H1 (cell line): ENCODE measurements at regions not wholly inside any gene's neighbourhood (a gene's known extent, or its start where the extent isn't known, plus 50 kb on each side); places are given as distances from the start of the nearest gene placed in this dataset.

ENCODE experiments used
- CTCF ChIA-PET: fragments of 300-600 bp; sonication (Branson Sonifier 250); formaldehyde crosslinking; loops from one replicate; lab custom pipeline; 2021; ENCODE audit not compliant: partially characterized antibody; lab: Charles Lee
- POLR2A ChIA-PET: fragments of 300-600 bp; sonication (Branson Sonifier 250); formaldehyde crosslinking; loops from one replicate; lab custom pipeline; 2021; ENCODE audit warnings: inconsistent platforms; ENCODE audit not compliant: partially characterized antibody; lab: Charles Lee
- DNase-seq, 2 experiments: peaks; one replicate each; pipeline versions ENCODE4 v3.0.0 to v3.0.0-alpha.2; 2010 to 2022; ENCODE audit warnings: low spot score in 2 of 2, low read depth in 1 of 2, mixed read lengths in 1 of 2
- FAIRE-seq: peaks from 2 replicates; lab custom pipeline; 2011; peaks lifted over from hg19 to GRCh38; lab: Jason Lieb, UNC
- H2AFZ ChIP-seq: 2 replicates; pipeline ENCODE4 v1.8.1; 2012; ENCODE audit warnings: low read length, inconsistent platforms
- H2AK5ac ChIP-seq: 2 replicates; pipeline ENCODE4 v1.6.1; 2013; ENCODE audit warnings: low read depth, low read length
- H2BK120ac ChIP-seq: replicated peaks from 2 replicates; pipeline ENCODE3; 2013; ENCODE audit warnings: low read depth, low read length, inconsistent platforms
- H2BK12ac ChIP-seq: 2 replicates; pipeline ENCODE4 v1.6.1; 2013; ENCODE audit warnings: low read depth, low read length
- H2BK15ac ChIP-seq: 2 replicates; pipeline ENCODE4 v1.6.1; 2013; ENCODE audit warnings: low read length
- H2BK20ac ChIP-seq: 2 replicates; pipeline ENCODE4 v1.6.1; 2013; ENCODE audit warnings: low read length
- H2BK5ac ChIP-seq: 2 replicates; pipeline ENCODE4 v1.6.1; 2013; ENCODE audit warnings: low read depth, low read length
- H3K14ac ChIP-seq: 2 replicates; pipeline ENCODE4 v1.6.1; 2013; ENCODE audit warnings: inconsistent platforms; ENCODE audit not compliant: insufficient read length
- H3K18ac ChIP-seq: 2 replicates; pipeline ENCODE4 v1.6.1; 2013; ENCODE audit warnings: low read length; ENCODE audit errors: extremely low read depth
- H3K23ac ChIP-seq: 2 replicates; pipeline ENCODE4 v1.6.1; 2013; ENCODE audit warnings: inconsistent platforms; ENCODE audit not compliant: insufficient read length
- H3K23me2 ChIP-seq: 2 replicates; pipeline ENCODE4 v1.6.1; 2013; ENCODE audit warnings: low read depth, low read length
- H3K27ac ChIP-seq: 2 replicates; pipeline ENCODE4 v1.6.1; 2011; ENCODE audit warnings: low read depth, low read length, inconsistent platforms
- H3K27me3 ChIP-seq, 4 experiments: replicated peaks in 1 of 4; 1 replicate in 1 of 4; 2 replicates in 3 of 4; pipeline versions ENCODE4 v1.6.1 to v1.8.1; 2011 to 2013; ENCODE audit warnings: low read length in 3 of 4, mild to moderate bottlenecking in 3 of 4, inconsistent platforms in 2 of 4, mixed read lengths in 2 of 4, moderate library complexity in 1 of 4; ENCODE audit not compliant: control insufficient read depth in 3 of 4, insufficient read depth in 3 of 4; ENCODE audit errors: extremely low read depth in 1 of 4
- H3K36me3 ChIP-seq, 4 experiments: 2 replicates each; pipeline versions ENCODE4 v1.6.1 to v1.8.1; 2011 to 2013; ENCODE audit warnings: mild to moderate bottlenecking in 4 of 4, low read length in 3 of 4, moderate library complexity in 2 of 4, control low read depth in 1 of 4, inconsistent platforms in 1 of 4; ENCODE audit not compliant: insufficient read depth in 4 of 4, control insufficient read depth in 2 of 4
- H3K4ac ChIP-seq: replicated peaks from 2 replicates; pipeline ENCODE3; 2013; ENCODE audit warnings: low read length, low read depth, mixed read lengths, inconsistent platforms; ENCODE audit not compliant: insufficient read length
- H3K4me1 ChIP-seq, 4 experiments: replicated peaks in 1 of 4; 1 replicate in 1 of 4; 2 replicates in 3 of 4; pipeline versions ENCODE4 v1.6.1 to v1.8.1; 2011 to 2013; ENCODE audit warnings: low read length in 3 of 4, inconsistent platforms in 2 of 4, mixed read lengths in 1 of 4; ENCODE audit not compliant: insufficient read depth in 4 of 4, control insufficient read depth in 3 of 4
- H3K4me2 ChIP-seq, 2 experiments: 2 replicates each; pipeline versions ENCODE4 v1.6.1 to v1.8.1; 2011 to 2013; ENCODE audit warnings: low read depth in 2 of 2, low read length in 2 of 2, control low read depth in 1 of 2, inconsistent platforms in 1 of 2, mild to moderate bottlenecking in 1 of 2; ENCODE audit not compliant: insufficient read depth in 1 of 2
- H3K4me3 ChIP-seq, 4 experiments: fragments of 200-600, 300-600 bp in 1 of 4; sonication (generic), shearing (Covaris generic), sonication (Bioruptor Twin) in 1 of 4; 2 replicates each; pipeline versions ENCODE4 v1.5.1 to v1.8.1; 2011 to 2016; ENCODE audit warnings: low read length in 4 of 4, low read depth in 3 of 4, control low read depth in 2 of 4, inconsistent platforms in 2 of 4, mild to moderate bottlenecking in 2 of 4, mixed read lengths in 1 of 4, moderate library complexity in 1 of 4; ENCODE audit not compliant: insufficient read depth in 2 of 4; ENCODE audit errors: extremely low read depth in 1 of 4
- H3K56ac ChIP-seq: replicated peaks from 2 replicates; pipeline ENCODE3; 2013; ENCODE audit warnings: low read depth, mild to moderate bottlenecking, mixed read lengths, low read length, inconsistent platforms; ENCODE audit not compliant: insufficient read length
- H3K79me1 ChIP-seq: 2 replicates; pipeline ENCODE4 v1.6.1; 2013; ENCODE audit warnings: low read depth, low read length, control low read depth
- H3K79me2 ChIP-seq, 2 experiments: 2 replicates each; pipeline versions ENCODE4 v1.6.1 to v1.8.1; 2012 to 2013; ENCODE audit warnings: low read length in 2 of 2, mild to moderate bottlenecking in 2 of 2, inconsistent platforms in 1 of 2; ENCODE audit not compliant: insufficient read depth in 2 of 2, control insufficient read depth in 1 of 2
- H3K9ac ChIP-seq, 4 experiments: replicated peaks in 1 of 4; 1 replicate in 1 of 4; 2 replicates in 3 of 4; pipeline versions ENCODE4 v1.6.1 to v1.8.1; 2011 to 2013; ENCODE audit warnings: low read depth in 3 of 4, low read length in 3 of 4, control low read depth in 2 of 4, mild to moderate bottlenecking in 2 of 4, moderate library complexity in 2 of 4, inconsistent platforms in 1 of 4; ENCODE audit errors: extremely low read depth in 1 of 4
- H3K9me3 ChIP-seq, 2 experiments: 2 replicates each; pipeline versions ENCODE4 v1.6.1 to v1.8.1; 2012 to 2013; ENCODE audit warnings: mild to moderate bottlenecking in 2 of 2, moderate library complexity in 2 of 2, control low read depth in 1 of 2, inconsistent platforms in 1 of 2, low read depth in 1 of 2, low read length in 1 of 2, mixed read lengths in 1 of 2; ENCODE audit not compliant: insufficient read depth in 2 of 2
- H4K20me1 ChIP-seq, 2 experiments: replicated peaks in 1 of 2; 2 replicates each; pipeline versions ENCODE3 to v1.8.1; 2011 to 2013; ENCODE audit warnings: inconsistent platforms in 2 of 2, low read length in 2 of 2, mild to moderate bottlenecking in 1 of 2; ENCODE audit not compliant: insufficient read depth in 2 of 2, control insufficient read depth in 1 of 2
- H4K5ac ChIP-seq: 2 replicates; pipeline ENCODE4 v1.6.1; 2013; ENCODE audit warnings: low read length, low read depth, mixed read lengths, inconsistent platforms; ENCODE audit not compliant: insufficient read length
- H4K8ac ChIP-seq: 2 replicates; pipeline ENCODE4 v1.8.0; 2013; ENCODE audit warnings: mild to moderate bottlenecking, moderate library complexity, low read length, inconsistent platforms; ENCODE audit not compliant: insufficient read depth; ENCODE audit errors: extremely low read depth
- H4K91ac ChIP-seq: replicated peaks from 2 replicates; pipeline ENCODE3; 2013; ENCODE audit warnings: low read length, mixed read lengths, inconsistent platforms; ENCODE audit not compliant: insufficient read length
- ASH2L ChIP-seq: fragments of 200-600, 300-600 bp; sonication (generic); IDR thresholded peaks from one replicate; pipeline ENCODE4 v1.7.1; 2017; ENCODE audit warnings: low read length
- ATF3 ChIP-seq: IDR thresholded peaks from 2 replicates; pipeline ENCODE4 v1.6.1; 2011; ENCODE audit warnings: low read depth, mild to moderate bottlenecking, low read length; ENCODE audit not compliant: insufficient read depth
- CBX5 ChIP-seq: fragments of 300-800, 300-1000 bp; sonication (generic); IDR thresholded peaks from 2 replicates; pipeline ENCODE4 v1.7.1; 2016; ENCODE audit warnings: antibody characterized with exemption, low read length, low read depth
- CBX8 ChIP-seq: fragments of 300-800, 300-1000 bp; sonication (generic); IDR thresholded peaks from 2 replicates; pipeline ENCODE4 v1.7.1; 2016; ENCODE audit warnings: low read depth, low read length, borderline replicate concordance
- CEBPB ChIP-seq: IDR thresholded peaks from 2 replicates; pipeline ENCODE4 v1.6.1; 2012; ENCODE audit warnings: low read depth, low read length
- EGR1 ChIP-seq: IDR thresholded peaks from 2 replicates; pipeline ENCODE4 v1.6.1; 2011; ENCODE audit warnings: low read depth, low read length, borderline replicate concordance
- KDM5A ChIP-seq: fragments of 200-600 bp; IDR thresholded peaks from 2 replicates; pipeline ENCODE4 v1.7.1; 2012; ENCODE audit warnings: mild to moderate bottlenecking, low read length, inconsistent platforms, mixed read lengths
- MAX ChIP-seq: IDR thresholded peaks from 2 replicates; pipeline ENCODE4 v1.6.1; 2012; ENCODE audit warnings: inconsistent platforms
- POLR2A ChIP-seq, 2 experiments: IDR thresholded peaks; 1 replicate in 1 of 2; 2 replicates in 1 of 2; pipeline ENCODE4 v1.6.1; 2011; ENCODE audit warnings: low read depth in 2 of 2, low read length in 2 of 2, mild to moderate bottlenecking in 2 of 2; ENCODE audit errors: control extremely low read depth in 1 of 2
- POU5F1 ChIP-seq: IDR thresholded peaks from 2 replicates; pipeline ENCODE4 v1.6.1; 2011; ENCODE audit warnings: low read depth, mild to moderate bottlenecking, low read length, moderate library complexity
- RAD21 ChIP-seq, 2 experiments: IDR thresholded peaks in 1 of 2; conservative IDR thresholded peaks in 1 of 2; 2 replicates each; pipeline ENCODE4 v1.6.1; 2011; ENCODE audit warnings: low read depth in 2 of 2, low read length in 2 of 2, improper control_type of control experiment in 1 of 2, inconsistent platforms in 1 of 2, mild to moderate bottlenecking in 1 of 2, moderate library complexity in 1 of 2
- SIX5 ChIP-seq: IDR thresholded peaks from 2 replicates; pipeline ENCODE4 v1.6.1; 2011; ENCODE audit warnings: mild to moderate bottlenecking, low read depth, low read length
- SP1 ChIP-seq: IDR thresholded peaks from 2 replicates; pipeline ENCODE4 v1.6.1; 2011; ENCODE audit warnings: low read depth, low read length
- TCF12 ChIP-seq: IDR thresholded peaks from 2 replicates; pipeline ENCODE4 v1.6.1; 2011; ENCODE audit warnings: low read depth, mild to moderate bottlenecking, low read length

GRCh38 chr1:82045221-82045620 lies 244.5 kb downstream of the ADGRL2 start (continued):
- TF ChIP-seq CBX8: no peak

- H3K4ac ChIP-seq: no peak overlapping the region
- no peak overlapping the region for H3K56ac ChIP-seq
- no peak overlapping the region for H4K91ac ChIP-seq
- no peak overlapping the region for H2BK12ac ChIP-seq
- no peaks in the 10 kb centered on the region for H3K79me1 ChIP-seq
- no peaks in the 10 kb centered on the region for H3K4me1 ChIP-seq
- DNase-seq (no peak), FAIRE-seq (no peak)
- no peak overlapping the region for H2AK5ac ChIP-seq
- H3K9me3 ChIP-seq: no peaks in the 10 kb centered on the region
- no peak overlapping the region for H2BK120ac ChIP-seq
- H3K18ac ChIP-seq: no peak overlapping the region
- H3K27me3 ChIP-seq: no peaks in the 10 kb centered on the region
- H3K4me3 ChIP-seq: no peak overlapping the region
- no peak overlapping the region for H2BK15ac ChIP-seq
- no peak overlapping the region for H4K8ac ChIP-seq
- H2BK20ac ChIP-seq: no peak overlapping the region
- H2BK5ac ChIP-seq: no peak overlapping the region
- H3K4me2 ChIP-seq: no peak overlapping the region
- H2AFZ ChIP-seq: no peak overlapping the region
- POLR2A ChIA-PET: no interaction called here
- no peaks in the 10 kb centered on the region for H3K79me2 ChIP-seq
- H3K27ac ChIP-seq: no peak overlapping the region
- H3K14ac ChIP-seq: no peak overlapping the region
- no peak overlapping the region for H4K5ac ChIP-seq
- no peaks in the 10 kb centered on the region for H3K23me2 ChIP-seq
- H3K36me3 ChIP-seq: no peaks in the 10 kb centered on the region
- no peaks in the 10 kb centered on the region for H4K20me1 ChIP-seq
- no peak overlapping the region for H3K23ac ChIP-seq
- H3K9ac ChIP-seq: no peak overlapping the region
- CTCF ChIA-PET: no interaction called here
- no peak for TF ChIP-seq POU5F1
- TF ChIP-seq SIX5: no peak
- no peak for TF ChIP-seq CEBPB
- TF ChIP-seq ASH2L: no peak
- no peak for TF ChIP-seq RAD21 (IDR thresholded peaks at IDR 0.05 in 1 of 2, conservative IDR thresholded peaks at IDR 0.05 in 1 of 2; ENCODE audit: low read depth in 2 of 2, low read length in 2 of 2)
- no peak for TF ChIP-seq CBX5
- TF ChIP-seq POLR2A (IDR thresholded peaks at IDR 0.05; ENCODE audit: control extremely low read depth in 1 of 2, low read depth in 2 of 2, low read length in 2 of 2): no peak
- TF ChIP-seq ATF3: no peak
- no peak for TF ChIP-seq SP1
- TF ChIP-seq TCF12: no peak
- TF ChIP-seq MAX: no peak
- TF ChIP-seq KDM5A: no peak
- TF ChIP-seq EGR1: no peak
Observed at GRCh38 chr1:82044536-82044935, 243.8 kb downstream of the ADGRL2 start.
